ENCODE measurements at regions not wholly inside any gene's neighbourhood (a gene's known extent, or its start where the extent isn't known, plus 50 kb on each side); places are given as distances from the start of the nearest gene placed in this dataset.
"Not testable (repeated sequence)": the region's sequence is repeated elsewhere in the genome, so short reads cannot be mapped to it uniquely, and the experiment has no call there.

GRCh38 chr1:54475946-54476516 lies 69.8 kb upstream of the SSBP3 start:
- DNase-seq (ENCODE audit: low spot score), result no peak
- in situ Hi-C loops (cut with HindIII; ENCODE audit: low sequenced_read_pairs), result no loop called here

GRCh38 chr1:54475357-54475881 lies 69.2 kb upstream of the SSBP3 start:
- no peak for DNase-seq (ENCODE audit: low spot score)
- in situ Hi-C loops (cut with HindIII; ENCODE audit: low sequenced_read_pairs), result no loop called here

GRCh38 chr1:54474310-54475251 lies 68.4 kb upstream of the SSBP3 start:
- in situ Hi-C loops (cut with HindIII; ENCODE audit: low sequenced_read_pairs), result no loop called here
- DNase-seq (ENCODE audit: low spot score), result peak; percentile 58

- no peak for DNase-seq (ENCODE audit: low spot score)
- in situ Hi-C loops (cut with HindIII; ENCODE audit: low sequenced_read_pairs), result no loop called here
Measured at GRCh38 chr1:54471588-54471987, 65.4 kb upstream of the SSBP3 start.

DNA sequence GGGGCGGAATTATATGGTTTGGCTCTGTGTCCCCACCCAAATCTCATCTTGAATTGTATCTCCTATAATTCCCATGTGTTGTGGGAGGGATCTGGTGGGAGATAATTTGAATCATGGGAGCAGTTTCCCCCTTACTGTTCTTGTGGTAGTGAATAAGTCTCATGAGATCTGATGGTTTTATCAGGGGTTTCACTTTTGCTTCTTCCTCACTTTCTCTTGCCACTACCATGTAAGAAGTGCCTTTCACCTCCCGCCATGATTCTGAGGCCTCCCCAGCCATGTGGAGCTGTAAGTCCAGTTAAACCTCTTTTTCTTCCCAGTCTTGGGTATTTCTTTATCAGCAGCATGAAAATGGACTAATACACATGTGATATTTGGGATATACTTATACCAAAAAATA lies 63.2 kb upstream of the SSBP3 start:
- in situ Hi-C loops (cut with HindIII; ENCODE audit: low sequenced_read_pairs), result not testable (repeated sequence)

DNA sequence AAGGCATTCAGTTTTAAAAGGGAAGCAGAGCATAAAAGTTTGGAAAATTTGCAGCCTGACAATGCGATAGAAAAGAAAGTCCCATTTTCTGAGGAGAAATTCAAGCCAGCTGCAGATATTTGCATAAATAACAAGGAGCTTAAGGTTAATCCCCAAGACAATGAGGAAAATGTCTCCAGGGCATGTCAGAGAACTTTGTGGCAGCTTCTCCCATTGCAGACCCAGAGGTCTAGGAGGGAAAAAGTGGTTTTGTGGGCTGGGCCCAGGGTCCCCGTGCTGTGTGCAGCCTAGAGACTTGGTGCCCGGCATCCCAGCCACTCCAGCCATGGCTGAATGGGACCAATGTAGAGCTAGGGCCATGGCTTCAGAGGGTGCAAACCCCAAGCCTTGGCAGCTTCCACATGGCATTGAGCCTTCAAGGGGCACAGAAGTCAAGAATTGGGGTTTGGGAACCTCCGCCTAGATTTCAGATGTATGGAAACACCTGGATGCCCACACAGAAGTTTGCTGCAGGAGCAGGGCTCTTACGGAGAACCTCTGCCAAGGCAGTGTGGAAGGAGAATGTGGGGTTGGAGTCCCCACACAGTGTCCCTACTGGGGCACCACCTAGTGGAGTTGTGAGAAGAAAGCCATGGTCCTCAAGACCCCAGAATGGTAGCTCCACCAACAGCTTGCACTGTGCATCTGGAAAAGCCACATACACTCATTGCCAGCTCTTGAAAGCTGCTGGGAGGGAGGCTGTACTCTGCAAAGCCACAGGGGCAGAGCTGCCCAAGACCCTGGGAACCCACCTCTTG lies 62.3 kb upstream of the SSBP3 start:
- DNase-seq (ENCODE audit: low spot score), result peak; percentile 47
- in situ Hi-C loops (cut with HindIII; ENCODE audit: low sequenced_read_pairs), result not testable (repeated sequence)

More for the DNA sequence above, 63.2 kb upstream of the SSBP3 start:
- not testable (repeated sequence) for DNase-seq (ENCODE audit: low spot score)

DNA sequence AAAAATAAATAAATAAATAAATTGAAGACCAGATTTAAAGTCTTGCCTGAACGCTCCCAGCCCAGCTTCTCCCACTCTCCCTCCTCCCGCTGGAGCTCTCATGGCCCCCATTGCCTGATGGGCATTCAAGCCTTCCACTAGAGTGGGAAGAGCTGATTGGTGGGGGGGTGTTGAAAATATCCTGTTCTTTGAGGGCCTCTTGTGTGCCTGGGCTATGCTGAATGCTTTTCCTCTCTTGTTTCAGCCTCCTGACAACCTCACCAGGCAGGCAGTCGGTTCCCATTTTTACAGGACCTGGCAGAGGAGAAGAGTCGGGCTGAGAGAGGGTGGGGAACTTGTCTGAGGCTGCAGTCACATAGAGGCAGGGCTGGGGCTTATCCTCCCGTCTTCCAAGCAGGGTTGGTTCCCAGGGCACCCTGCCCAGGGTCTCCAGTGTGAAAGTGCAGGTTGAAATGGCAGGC lies 59.2 kb upstream of the SSBP3 start:
- DNase-seq (ENCODE audit: low spot score), result no peak
- in situ Hi-C loops (cut with HindIII; ENCODE audit: low sequenced_read_pairs), result no loop called here

- no peak for DNase-seq (ENCODE audit: low spot score)
- in situ Hi-C loops (cut with HindIII; ENCODE audit: low sequenced_read_pairs), result no loop called here
Measured at GRCh38 chr1:54464477-54465146, 58.4 kb upstream of the SSBP3 start.

- in situ Hi-C loops (cut with HindIII; ENCODE audit: low sequenced_read_pairs), result no loop called here
- DNase-seq (ENCODE audit: low spot score), result no peak
Measured at GRCh38 chr1:54464031-54464476, 57.9 kb upstream of the SSBP3 start.

DNA sequence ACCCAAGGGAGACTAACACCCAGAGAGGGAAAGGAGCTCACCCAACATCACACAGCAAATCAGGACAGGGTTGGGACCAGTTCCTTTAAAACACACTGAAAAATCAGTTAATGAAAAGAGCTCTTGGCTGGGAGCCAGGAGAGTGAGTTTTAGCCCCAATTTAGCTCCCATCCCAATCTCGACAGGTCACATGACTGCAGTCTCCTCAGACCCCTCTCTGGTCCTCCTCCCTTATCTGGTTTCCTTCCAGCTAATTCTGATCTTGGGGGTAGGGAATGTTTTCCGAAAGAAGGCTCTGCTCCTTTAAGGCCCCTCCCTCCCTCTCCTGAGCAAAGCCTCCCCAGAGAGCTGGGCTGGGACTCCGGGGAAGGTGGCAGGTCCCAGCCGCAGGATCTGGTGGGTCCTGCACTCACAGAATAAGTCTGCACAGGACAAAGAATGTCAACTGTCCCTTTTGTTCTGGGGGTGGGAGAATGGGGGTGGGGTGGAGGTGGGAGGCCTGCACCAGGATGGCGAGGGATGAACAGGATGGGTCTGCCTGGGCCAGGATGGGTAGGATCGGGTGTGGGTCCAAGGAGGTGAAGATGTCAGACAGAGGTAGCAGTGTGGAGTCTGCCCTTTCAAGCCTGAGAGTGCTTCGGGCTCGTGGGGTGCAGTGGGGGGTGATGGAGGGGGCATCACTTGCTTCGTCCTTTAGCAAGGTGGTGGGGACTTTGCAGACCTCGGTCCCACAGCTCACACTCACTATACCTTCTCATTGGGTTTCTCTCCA lies 57.3 kb upstream of the SSBP3 start:
- in situ Hi-C loops (cut with HindIII; ENCODE audit: low sequenced_read_pairs), result no loop called here
- DNase-seq (ENCODE audit: low spot score), result no peak

DNA sequence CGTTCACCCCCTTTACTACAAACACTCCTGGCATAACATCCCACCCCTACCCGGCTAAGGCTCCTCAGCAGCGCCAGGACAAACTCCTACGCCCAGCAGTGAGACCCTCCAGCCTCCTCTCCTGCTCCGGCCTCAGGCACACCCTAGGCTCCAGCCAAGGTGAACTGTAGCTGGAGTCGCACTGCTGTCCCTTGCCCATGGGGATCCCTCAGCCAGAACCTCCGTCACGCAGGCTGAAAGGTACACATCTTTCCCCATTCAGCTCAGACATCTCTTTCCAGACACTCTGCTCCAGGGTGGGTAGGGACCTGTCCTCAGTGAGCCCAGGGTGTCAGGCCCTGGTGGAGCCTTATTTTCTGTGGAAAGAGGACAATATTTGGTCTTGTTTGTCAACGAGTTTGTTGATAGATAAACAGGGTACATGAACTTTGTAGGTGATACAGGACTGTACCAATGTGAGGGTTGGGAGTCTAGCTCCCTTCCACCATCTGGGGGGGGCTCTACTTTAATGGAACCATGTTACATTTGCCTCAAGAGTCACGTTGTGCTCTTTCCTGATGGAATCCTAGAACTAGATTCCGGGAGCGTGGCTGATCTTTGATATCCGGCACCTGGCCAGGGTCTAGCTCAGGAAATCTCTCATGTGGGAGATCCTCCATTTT lies 56.5 kb upstream of the SSBP3 start:
- no peak for DNase-seq (ENCODE audit: low spot score)
- in situ Hi-C loops (cut with HindIII; ENCODE audit: low sequenced_read_pairs), result no loop called here

- in situ Hi-C loops (cut with HindIII; ENCODE audit: low sequenced_read_pairs), result no loop called here
- DNase-seq (ENCODE audit: low spot score), result no peak
Measured at GRCh38 chr1:54461731-54462596, 55.8 kb upstream of the SSBP3 start.

DNA sequence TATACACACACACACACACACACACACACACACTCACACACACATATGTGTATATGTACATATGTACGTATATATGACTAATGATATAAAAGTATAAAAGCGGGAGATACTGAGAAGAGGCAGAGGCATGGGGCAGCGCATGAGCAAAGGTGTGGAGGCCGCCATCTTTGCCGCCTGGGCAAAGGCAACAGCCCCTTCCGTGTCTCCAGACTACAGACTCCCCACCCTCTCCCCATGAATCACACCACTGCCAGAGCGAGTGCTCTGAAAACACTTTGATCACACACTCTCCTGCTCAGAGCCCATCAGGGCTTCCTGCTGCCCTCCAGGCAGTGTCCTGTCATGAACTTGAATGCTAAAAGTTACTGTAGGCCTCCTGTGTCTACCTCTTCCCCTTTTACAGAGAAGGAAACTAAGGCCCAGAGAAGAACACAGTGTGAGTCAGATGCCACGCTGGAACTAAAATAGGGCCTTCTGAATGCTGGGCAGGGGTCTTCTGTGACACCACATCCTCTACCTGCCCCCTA lies 54.7 kb upstream of the SSBP3 start:
- no peak for DNase-seq (ENCODE audit: low spot score)
- in situ Hi-C loops (cut with HindIII; ENCODE audit: low sequenced_read_pairs), result no loop called here

GRCh38 chr1:54460351-54460750 lies 54.2 kb upstream of the SSBP3 start:
- no peak for DNase-seq (ENCODE audit: low spot score)
- in situ Hi-C loops (cut with HindIII; ENCODE audit: low sequenced_read_pairs), result no loop called here

DNA sequence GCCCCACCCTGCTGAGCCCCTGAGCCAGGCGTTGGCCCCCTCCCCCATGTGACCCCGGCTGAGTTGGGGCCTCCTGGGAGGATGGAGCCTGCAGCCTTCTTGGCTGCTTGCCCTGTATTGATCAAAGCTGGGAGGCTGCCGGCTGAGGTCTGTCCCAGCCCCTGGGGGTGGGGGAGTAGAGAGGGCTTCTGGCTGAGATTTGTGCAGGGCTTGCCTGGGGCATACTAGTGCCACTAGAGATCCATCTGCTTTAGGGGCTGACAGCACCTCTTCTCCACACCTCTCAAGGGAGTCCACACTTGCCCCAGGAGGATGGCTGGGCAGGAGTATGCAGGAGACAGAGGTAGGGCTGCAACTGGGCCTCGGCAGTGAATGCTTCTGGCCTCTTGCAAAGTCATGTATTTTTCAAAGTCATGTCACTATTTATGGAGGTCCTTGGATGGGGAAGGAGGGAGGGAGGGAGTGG lies 53.6 kb upstream of the SSBP3 start:
- no peak for DNase-seq (ENCODE audit: low spot score)
- in situ Hi-C loops (cut with HindIII; ENCODE audit: low sequenced_read_pairs), result no loop called here

DNA sequence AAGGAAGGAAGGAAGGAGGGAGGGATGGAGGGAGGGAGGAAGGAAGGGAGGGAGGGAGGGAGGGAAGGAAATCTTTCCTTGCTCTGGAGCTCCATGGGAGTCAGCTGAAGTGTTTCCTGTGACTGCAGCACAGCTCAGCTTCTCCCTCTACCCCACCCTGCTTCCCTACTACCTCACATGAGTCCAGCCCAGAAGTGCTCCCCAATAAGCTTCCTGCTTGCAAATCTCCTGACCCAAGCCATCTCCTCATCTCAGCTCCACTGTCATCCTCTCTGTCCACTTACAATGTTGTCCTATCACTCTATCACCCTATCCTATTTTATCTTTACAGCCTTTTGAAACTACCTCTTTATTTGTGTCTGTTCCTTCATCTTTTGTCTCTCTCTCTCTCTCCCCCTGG lies 52.9 kb upstream of the SSBP3 start:
- DNase-seq (ENCODE audit: low spot score), result no peak
- in situ Hi-C loops (cut with HindIII; ENCODE audit: low sequenced_read_pairs), result no loop called here
